ENCODE measurements at regions not wholly inside any gene's neighbourhood (a gene's known extent, or its start where the extent isn't known, plus 50 kb on each side); places are given as distances from the start of the nearest gene placed in this dataset.

DNA sequence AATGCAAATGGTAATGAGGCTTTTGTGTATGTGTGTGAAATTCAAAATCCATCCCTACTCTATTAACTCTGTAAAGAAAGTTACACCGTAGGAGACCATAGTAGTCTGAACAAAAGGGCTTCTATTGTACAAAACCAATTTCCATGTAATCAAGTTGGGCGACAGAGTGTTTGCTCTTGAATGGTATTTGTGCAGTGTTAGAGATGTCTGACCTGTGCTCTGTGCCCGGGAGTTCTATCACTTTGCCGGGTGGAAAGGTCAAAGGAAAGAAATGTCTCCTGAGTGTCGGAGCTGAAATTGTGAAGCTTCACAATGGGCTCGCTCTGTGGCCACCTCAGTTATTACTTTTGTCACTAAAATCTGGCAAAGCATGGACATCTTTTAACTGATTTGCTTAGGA lies 312.0 kb downstream of the SAMD5 start:
- DNase-seq (ENCODE audit: low spot score), result no peak

GRCh38 chr6:147821295-147821897 lies 312.9 kb downstream of the SAMD5 start:
- no peak for DNase-seq (ENCODE audit: low spot score)

DNA sequence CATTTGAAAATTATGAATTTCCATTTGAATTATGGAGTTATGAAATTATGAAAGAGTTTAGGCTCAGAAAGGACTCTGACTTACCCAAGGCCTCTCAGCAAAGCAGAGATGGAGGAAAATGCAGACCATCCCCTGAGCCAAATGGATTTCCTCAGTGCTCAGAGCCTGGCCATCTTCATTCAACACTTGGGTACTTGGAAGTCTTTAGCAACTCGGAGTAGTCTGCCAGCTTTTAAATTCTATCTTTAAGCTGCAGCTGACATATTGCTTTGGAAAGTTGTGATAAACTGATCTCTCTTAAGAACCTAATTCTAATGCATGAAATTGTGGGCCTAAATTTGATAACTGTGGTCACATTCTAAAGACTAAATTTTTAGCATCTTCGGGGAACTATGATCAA lies 315.4 kb downstream of the SAMD5 start:
- no peak for DNase-seq (ENCODE audit: low spot score)

DNA sequence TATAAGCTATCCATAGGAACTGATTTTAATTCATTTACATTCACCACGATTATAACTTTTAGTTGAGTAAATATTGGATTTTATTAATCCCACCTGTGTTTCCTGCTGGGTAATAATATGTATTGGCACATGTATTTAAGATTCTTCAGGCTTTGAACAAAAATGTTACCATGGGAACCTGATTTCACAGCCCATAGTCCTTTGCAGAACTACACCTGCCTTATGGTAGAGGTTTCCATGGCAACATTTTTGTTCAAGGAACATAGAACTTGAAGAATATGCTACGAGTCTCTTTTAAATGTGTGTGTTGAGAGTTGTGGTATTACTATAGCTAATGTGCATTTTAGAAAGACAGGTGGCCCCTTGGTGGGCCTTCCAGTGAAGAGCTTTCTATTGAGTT lies 317.4 kb downstream of the SAMD5 start:
- no peak for DNase-seq (ENCODE audit: low spot score)

DNA sequence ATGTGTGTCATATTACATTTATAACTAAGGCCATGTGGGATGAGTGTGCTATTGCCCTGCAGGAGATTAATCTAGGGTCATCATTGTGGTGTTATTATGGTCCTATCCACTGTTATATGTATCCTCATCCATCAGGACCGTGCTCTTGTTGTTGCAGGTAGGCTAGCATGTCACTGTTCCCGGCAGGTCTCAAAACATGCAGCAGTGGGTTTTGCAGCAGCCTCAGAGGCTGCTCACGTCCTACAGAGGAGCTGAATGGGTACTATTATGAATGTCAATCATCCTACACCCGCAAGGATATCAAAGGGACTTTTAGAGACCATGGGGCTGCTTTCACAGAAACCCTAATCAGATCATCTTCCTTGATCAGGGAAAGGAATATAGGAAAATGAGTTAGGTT lies 318.2 kb downstream of the SAMD5 start:
- DNase-seq (ENCODE audit: low spot score), result no peak

GRCh38 chr6:147829418-147829817 lies 320.9 kb downstream of the SAMD5 start:
- DNase-seq (ENCODE audit: low spot score), result no peak

- DNase-seq (ENCODE audit: low spot score), result no peak
Observed at GRCh38 chr6:147829835-147830234, 321.3 kb downstream of the SAMD5 start.

- no peak for DNase-seq (ENCODE audit: low spot score)
Observed at GRCh38 chr6:147831356-147831755, 322.9 kb downstream of the SAMD5 start.

- DNase-seq (ENCODE audit: low spot score), result no peak
Observed at GRCh38 chr6:147833607-147834006, 325.1 kb downstream of the SAMD5 start.

- DNase-seq (ENCODE audit: low spot score), result no peak
Observed at GRCh38 chr6:147834084-147834776, 325.7 kb downstream of the SAMD5 start.

GRCh38 chr6:147837540-147837939 lies 329.1 kb downstream of the SAMD5 start:
- no peak for DNase-seq (ENCODE audit: low spot score)

GRCh38 chr6:147839708-147840610 lies 331.5 kb downstream of the SAMD5 start:
- no peak for DNase-seq (ENCODE audit: low spot score)

DNA sequence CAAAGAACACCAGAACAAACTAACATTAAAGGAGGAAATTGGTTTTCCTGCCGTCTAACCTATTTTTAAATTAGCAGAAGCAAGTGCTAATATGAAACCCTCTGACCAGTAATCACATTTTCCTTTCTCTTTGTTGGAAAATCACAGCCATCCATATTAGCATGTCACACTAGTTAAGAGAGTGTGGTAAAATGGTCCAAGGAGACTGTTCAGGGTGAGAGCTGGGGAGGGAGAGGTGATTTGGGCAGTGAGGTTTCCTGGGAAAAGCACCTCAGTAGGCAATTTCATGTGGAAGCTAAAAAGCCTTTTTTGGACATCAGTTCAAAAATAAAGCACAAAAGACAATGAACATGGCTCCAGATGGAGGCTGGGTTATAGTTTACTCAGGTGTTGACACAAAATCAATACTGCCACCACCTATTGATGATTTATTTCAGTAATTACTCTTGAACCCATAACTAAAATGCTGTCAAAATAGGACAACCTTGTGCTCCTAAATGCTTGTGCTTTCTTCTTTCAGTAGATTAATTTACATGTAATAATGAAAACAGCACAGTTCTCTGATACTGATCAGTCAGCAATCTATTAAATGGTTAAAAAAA lies 333.2 kb downstream of the SAMD5 start:
- DNase-seq (ENCODE audit: low spot score), result no peak

DNA sequence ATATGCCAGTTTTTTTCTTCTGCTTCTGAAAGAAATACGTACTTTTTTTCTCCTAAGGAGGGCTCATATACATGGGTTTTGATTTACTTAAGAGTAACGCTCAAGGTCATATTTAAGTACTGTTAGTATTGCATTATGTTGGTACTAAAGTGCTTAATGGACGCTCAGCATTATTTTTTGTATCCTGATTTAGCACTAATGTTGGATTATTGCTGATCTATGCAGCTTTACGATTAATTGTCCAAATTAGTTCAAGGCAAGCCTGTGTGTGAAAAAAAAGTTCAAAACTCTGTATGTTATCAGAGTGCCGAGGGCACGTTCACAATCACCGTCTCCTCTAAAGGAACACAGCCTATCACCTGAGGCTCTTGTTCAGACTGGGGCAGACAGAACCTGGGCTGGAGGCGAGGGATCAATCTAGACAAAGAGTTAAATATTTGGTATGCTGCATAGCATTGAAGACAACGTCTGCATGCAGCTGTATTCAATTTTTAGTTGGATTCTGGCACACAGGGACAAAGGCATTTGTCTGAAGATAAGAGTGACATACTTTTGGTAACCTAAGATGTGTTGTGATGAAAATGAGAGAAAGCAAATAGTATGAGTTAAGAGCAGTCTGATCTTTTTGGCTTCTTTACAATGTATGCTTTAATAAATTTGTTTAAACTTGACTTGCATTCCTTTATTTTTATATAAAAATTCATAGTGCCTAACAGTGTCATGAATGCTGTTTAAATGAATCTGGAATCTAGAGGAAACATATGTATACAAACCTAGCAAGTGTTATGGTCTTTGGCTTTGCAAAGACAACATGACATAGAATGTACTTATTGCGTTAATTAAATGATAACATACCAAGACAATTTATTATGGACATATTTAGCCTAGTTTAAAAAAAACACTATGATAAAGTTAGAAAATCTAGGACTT lies 341.2 kb downstream of the SAMD5 start:
- no peak for DNase-seq (ENCODE audit: low spot score)

DNA sequence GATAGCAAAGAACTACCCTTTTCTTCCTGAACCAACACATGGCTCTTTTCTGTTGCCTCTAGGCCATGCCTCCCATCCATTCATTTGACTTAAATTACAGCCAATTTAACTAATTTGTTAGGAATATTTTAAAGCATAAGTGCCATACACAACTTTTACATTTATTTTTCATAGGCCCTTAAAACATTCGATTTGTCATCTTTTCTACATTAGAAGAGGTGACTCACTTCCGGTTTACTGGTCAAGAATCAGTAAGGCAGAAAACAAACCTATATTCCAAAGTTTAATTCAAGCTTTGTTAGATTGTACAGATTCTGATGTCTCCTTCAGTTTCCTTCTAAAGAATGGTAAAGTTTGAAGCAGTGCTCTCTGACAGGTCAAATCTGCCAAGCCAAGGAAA lies 344.3 kb downstream of the SAMD5 start:
- DNase-seq (ENCODE audit: low spot score), result no peak

- DNase-seq (ENCODE audit: low spot score), result no peak
Observed at GRCh38 chr6:147853574-147853973, 345.1 kb downstream of the SAMD5 start.

- no peak for DNase-seq (ENCODE audit: low spot score)
Observed at GRCh38 chr6:147855803-147856482, 347.5 kb downstream of the SAMD5 start.

- DNase-seq (ENCODE audit: low spot score), result no peak
Observed at GRCh38 chr6:147856687-147857086, 348.2 kb downstream of the SAMD5 start.

DNA sequence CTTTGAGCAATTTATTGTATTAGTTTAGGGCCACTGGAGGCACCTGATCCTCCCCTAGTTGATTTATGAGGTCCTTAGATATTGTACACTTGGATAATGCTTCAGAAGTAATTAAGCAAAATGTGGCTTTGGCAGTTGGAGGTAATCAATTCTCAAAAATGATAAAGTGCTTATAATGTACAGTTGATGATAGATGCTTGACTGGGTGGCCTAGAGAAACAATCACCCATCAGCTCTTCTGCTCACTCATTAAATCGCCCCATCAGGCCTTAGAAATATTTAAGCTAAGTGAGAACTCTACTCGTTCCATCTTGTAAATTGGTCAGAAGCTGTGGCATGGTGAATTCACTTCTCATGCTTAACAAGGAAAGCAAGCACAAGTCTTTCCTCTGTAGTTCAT lies 349.9 kb downstream of the SAMD5 start:
- DNase-seq (ENCODE audit: low spot score), result no peak

- no peak for DNase-seq (ENCODE audit: low spot score)
Observed at GRCh38 chr6:147859071-147859470, 350.6 kb downstream of the SAMD5 start.

DNA sequence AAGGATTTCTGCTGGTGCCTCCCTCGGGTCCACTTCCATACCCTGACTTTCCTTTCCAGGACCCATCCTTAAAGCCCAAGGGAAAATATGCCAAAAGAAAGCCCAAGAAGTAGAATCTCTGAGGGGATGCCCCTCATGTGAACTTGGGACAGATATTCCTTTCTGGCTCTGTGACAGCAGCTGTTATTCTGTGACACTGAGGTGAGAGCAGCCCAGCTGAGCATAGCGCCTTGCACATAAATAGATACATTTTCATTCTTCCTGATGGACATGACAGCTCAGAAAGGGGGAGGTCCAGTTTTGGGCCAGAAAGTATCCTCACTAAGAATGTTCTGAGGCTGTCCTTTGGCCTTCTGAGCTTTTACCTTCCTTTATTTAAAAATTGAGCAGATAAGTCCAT lies 353.2 kb downstream of the SAMD5 start:
- DNase-seq (ENCODE audit: low spot score), result no peak

Data from SW480 (cell line).